SU-DHL-6 (cell line): ENCODE measurements at regions not wholly inside any gene's neighbourhood (a gene's known extent, or its start where the extent isn't known, plus 50 kb on each side); places are given as distances from the start of the nearest gene placed in this dataset.

Experiments used
- EZH2phosphoT487 ChIP-seq: fragments of 200-600 bp; sonication (generic), shearing (Covaris generic); conservative IDR thresholded peaks from 2 replicates; pipeline ENCODE4 v1.6.1; 2018; ENCODE audit warnings: mild to moderate bottlenecking, antibody characterized with exemption, low read length, moderate library complexity, mixed read lengths
- TF ChIP-seq, protein P1 (sequence below): fragments of 200-600 bp; sonication (generic); IDR thresholded peaks from one replicate; pipeline ENCODE4 v1.5.1; 2017; ENCODE audit warnings: antibody characterized with exemption, mild to moderate bottlenecking, low read length, moderate library complexity; ENCODE audit not compliant: insufficient read depth, poor library complexity, severe bottlenecking

DNA sequence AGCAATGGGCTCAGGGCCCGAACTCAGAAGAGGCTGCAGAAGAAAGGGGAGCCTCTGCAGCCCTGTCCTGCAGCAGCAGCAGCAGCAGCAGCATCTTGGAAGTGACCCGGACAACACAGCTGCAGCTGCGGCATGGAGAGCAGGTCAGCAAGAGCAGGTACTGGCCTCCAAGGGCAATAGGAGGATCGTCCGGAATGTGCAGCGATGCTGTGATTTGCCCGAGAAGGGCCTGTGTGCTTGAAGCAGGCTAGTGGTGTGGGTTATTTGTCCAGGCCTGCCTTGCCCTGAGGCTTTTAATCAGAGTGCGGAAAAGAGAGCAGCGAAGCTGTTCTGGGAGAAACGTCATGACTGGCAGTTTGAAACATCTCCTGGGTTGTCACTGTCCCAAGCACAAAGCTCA is 126.0 kb downstream of the F11 start:
- TF ChIP-seq, protein P1, sequence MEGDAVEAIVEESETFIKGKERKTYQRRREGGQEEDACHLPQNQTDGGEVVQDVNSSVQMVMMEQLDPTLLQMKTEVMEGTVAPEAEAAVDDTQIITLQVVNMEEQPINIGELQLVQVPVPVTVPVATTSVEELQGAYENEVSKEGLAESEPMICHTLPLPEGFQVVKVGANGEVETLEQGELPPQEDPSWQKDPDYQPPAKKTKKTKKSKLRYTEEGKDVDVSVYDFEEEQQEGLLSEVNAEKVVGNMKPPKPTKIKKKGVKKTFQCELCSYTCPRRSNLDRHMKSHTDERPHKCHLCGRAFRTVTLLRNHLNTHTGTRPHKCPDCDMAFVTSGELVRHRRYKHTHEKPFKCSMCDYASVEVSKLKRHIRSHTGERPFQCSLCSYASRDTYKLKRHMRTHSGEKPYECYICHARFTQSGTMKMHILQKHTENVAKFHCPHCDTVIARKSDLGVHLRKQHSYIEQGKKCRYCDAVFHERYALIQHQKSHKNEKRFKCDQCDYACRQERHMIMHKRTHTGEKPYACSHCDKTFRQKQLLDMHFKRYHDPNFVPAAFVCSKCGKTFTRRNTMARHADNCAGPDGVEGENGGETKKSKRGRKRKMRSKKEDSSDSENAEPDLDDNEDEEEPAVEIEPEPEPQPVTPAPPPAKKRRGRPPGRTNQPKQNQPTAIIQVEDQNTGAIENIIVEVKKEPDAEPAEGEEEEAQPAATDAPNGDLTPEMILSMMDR, result no peak
- TF ChIP-seq EZH2phosphoT487, result no peak
